GM20431 (cell line): ENCODE measurements at regions not wholly inside any gene's neighbourhood (a gene's known extent, or its start where the extent isn't known, plus 50 kb on each side); places are given as distances from the start of the nearest gene placed in this dataset.

ENCODE experiments used
- in situ Hi-C: fragments of 300-500 bp; cut with MseI, MboI; formaldehyde crosslinking; loops from one replicate; pipeline ENCODE4 v1.15.0; 2020; ENCODE audit warnings: low sequenced_read_pairs; ENCODE audit not compliant: unreplicated experiment

DNA sequence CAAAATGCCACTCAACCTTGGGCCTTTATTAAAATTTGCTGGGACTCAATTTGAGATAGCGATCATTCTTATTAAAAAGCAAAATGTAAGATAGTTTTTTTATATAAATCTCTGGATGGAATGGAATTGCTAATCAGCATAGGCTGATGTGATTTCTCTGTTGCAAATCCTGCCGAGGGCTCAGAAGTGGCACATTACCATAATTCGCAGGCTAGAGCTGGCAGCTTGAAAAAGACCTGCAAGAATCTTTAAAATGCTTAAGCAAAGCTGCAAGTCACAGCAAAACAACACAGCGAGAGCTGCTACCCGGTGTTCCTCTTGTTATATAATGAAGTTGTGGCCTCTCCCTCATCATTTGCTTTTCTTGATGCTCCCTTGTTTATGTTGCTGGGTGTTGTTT lies 448.1 kb downstream of the GATA3 start:
- in situ Hi-C loops, result no loop called here

DNA sequence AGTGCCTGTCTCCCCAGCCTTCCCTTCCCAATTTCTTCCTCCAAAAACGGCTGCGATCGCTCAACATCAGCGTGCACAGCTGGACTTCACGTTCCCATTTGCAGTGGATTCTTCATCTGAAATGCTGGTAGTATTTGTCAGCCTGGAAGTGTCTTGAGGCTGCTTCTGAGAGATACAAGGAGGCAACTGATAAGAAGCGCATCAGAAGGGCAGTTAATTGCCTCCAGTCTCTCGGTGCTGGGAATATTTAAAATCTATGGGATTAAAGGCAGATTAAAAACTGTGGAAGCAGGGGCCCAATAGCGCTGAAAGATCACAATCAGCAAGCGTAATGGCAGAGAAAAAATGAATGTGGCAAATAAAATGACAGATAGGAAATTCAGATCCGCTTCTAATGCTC lies 450.0 kb downstream of the GATA3 start:
- in situ Hi-C loops, result no loop called here

DNA sequence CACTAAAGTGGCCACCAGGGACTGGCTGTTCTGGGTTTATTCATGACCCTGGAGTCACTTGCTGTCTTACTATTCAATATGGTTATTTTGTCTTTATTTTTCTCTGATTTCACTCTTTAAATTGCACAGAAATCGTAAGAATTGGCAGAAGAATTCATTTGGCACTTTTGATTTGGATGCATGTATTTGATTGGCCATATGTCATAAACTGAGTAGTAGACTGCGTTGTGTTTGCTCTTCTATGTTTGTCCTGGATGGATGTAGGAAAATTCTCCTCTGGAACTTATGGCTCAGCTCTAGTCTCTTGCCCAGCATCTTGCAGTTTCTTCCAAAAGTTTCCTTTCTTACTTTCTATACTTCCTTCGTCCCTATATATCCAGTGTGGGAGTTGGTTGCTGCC lies 452.7 kb downstream of the GATA3 start:
- in situ Hi-C loops, result no loop called here

DNA sequence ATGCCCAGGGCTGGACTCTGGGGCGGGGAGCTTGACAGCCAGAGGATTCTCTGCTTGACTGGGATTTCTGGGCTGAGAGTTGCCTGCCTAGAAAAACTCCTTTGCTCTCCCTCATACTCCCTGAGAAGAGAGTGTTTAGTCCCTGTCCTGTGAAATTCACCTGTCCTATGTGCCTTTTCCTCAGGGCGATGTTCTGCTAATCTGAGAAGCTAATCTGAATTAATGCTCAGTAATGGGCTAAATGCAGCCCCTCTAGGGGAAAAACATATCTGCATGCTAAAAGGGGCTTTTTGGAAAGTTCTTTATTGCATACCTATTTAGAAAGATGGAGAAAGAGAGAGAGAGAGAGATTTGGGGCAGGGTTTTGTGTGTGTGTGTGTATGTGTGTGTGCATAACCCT lies 454.4 kb downstream of the GATA3 start:
- in situ Hi-C loops, result no loop called here

DNA sequence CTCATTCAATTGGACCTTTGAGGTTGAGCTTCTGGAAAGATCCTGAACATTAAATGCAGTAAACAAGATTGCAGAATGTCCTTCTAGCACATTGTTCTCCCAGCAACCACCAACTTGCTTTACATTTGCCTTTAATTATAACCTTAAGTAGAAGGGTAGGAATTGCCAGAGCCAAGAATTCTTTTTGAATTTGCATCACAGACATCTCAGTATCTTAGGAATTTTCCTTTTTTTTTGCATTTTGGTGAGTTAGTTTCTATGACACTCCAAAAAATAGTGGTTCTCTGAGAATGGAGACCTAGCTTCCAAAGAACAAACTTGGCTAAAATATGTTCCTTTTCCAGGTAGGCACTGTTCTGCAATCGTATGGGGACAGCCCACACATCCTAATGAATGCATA lies 456.0 kb downstream of the GATA3 start:
- in situ Hi-C loops, result no loop called here

DNA sequence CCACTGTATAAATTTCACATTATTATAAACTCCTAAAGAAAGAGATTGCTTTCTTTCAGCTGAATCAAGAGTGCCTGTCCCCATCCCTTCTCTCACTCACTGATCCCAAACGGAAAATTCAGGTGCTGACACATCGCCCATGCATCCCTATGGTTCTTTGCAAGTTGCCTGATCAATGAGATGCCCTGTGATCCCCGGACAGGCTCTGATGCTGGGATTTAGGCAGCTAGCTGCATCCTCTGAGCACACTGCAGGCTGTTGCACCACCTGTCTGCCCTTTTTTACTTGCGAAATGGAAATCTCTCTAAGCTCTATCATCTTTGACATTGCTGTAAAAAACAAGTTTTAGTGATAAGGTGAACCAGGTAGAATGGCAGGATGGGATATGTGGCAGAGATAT lies 456.5 kb downstream of the GATA3 start:
- in situ Hi-C loops, result no loop called here

DNA sequence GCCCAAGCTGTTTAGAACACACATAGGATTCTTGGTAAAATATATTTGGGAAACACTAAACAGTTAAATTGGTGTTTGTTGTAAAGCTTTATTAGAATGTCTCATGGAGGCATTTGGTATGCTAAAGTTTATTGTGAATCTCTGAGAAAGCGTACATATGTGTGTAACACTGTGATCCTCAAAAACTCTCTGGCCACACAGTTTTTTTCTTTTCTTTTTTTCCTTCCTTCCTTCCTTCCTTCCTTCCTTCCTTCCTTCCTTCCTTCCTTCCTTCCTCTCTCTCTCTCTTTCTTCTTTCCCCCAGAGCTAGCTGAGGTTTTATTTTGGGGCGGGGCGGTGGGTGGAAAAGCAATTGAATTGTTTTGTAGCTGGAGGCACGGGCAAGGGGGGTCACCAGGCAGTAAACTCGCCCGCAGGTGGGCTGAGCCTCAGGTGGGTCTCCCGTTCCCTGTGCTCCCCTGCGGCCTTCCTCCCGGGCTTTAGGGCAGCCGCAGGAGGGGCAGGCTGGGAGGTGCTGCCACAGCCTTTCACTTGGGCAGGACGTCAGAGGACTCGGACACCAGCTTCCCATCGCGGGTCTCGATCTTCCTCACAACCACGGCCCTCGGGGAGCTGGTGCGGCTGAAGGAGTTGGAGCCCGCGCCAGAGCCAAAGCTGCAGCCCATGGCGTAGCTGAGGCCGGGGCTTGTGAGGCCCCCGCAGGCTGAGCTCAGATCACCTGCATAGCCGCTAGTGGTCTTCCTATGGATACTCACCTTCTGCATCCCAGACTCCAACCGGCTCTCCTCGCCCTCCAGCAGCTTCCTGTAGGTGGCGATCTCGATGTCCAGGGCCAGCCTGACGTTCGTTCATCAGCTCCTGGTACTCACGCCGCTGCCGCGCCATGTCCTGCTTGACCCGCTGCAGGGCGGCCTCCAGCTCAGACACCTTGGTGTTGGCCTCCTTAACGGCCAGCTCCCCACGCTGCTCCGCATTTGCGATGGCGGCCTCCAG lies 459.0 kb downstream of the GATA3 start:
- in situ Hi-C loops, result no loop called here

DNA sequence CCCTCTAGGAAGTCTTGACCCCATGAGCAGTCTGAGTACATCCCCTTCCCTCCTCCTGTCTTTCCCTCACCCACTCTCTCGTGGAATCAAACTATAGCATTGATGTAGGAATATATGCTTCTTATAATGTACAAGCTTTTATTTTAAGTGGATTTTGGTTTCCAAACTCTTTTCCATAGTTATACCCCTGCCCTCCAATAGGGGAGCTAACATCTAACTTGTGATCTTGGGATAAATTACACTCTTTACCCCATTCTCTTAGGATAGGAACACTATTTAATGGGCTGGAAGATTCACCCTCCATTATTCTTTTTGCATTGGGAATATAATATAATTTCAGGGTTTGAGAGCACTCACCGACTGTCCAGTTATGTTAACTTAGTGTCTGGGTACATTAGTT lies 465.9 kb downstream of the GATA3 start:
- in situ Hi-C loops, result no loop called here

DNA sequence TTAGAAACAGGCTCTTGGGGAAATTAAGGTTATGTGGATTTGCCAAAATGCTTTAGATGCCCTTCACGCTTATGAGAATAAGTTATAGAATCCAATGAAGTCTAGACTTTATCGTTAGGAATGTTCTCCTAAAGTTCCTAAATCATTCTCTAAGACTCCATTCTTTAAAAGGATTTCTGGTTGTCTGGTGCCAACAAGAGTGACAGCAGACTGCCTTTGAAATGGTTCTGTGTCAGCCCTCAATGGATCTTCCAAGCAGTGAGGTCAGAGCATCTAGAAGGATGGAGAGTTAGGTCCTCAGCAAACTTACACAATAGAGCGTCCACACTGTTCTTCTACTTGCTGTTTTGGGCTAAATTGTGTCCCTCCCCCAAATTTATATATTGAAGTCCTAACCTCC lies 473.3 kb downstream of the GATA3 start:
- in situ Hi-C loops, result no loop called here

DNA sequence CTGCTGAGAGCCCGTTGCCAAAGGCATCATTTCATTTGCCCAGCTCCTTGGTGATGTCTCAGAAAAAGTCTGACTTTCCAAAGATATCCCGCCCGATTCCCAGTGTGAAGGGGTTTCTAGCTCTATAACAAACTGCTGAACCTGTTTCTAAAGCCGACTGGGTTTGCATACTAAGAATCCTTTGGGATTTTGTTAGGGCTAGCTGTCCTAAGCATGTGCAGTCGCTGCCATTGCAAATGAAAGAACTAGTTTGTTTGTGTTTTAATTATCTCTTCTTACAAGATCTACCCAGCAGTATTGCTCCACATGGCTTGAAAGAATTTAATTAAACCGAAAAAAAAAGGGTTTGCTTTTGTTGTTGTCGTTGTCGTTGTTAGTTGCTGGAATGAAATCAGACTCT lies 476.6 kb downstream of the GATA3 start:
- in situ Hi-C loops, result no loop called here

DNA sequence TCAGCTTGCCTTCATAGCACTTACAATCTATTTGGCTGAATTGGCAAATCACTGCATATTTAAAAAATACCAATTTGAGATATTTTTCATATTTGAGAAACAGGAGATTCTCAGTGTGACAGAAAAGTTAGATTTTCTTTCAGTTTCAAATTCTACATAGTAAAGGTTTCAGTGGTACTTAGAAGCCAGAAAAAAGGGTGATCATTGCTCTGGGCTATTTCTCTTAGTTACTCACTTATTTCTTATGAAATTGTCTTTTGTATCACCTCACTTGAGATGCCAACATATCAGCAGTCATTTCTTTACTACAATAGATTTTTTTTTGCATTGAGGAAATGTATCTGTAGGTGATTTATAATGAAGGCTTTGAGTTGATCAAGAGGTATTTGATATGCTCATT lies 478.2 kb downstream of the GATA3 start:
- in situ Hi-C loops, result no loop called here

DNA sequence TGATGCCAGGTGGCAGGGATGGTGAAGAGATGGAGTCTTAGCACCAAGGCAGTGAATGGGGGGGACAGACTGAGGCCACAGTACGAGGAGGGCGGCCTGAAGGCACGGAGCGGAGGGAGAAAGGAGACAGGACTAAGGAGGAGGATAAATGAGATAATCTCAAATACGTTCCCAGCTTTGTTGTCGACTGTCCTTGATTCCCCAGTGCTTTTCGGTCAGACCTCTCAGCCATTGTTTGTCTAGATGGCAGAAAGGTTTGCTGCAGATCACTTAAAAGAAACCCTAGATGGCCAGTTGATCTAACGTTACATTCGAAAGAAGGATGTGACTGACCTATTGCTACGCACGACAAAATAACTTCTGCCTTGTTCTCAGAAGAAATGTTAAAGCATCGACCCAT lies 479.0 kb downstream of the GATA3 start:
- in situ Hi-C loops, result no loop called here

DNA sequence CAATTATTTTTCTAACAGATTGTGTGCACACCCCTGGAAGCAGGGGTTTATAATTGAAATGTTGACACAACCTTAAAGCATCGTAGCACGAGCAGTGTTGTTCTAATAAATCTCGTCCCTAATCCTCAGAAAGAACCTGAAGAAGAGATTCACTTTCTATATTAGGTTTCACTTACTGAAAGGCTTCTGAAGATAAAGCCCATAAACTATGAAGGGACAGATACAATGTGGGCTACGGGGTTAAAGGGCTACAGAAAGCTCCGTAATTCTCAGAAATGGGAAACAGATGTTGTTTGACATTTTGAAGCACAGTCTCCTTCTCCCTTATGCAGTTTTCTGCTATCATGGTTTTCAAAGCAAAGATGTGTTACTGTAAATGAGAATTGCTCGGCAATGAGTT lies 479.6 kb downstream of the GATA3 start:
- in situ Hi-C loops, result no loop called here

DNA sequence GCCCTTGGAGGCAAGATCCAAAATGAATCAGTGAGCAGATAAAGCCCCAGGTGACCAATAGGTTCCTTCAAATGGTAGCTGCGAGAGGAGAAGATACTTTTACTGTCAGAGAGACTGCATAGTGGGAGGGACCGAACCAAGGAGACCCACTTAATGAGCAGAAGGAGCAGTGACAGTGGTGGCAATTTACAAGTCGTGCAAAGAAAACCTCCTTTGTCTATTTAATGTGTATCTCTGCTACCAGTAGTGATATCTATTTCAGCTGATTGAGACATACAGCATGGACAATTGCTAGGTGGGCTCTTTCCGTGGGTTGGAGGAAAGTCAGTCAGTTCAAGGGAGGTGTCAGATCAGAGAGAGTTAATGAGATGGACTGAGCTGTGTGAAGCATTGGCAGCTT lies 480.4 kb downstream of the GATA3 start:
- in situ Hi-C loops, result no loop called here

DNA sequence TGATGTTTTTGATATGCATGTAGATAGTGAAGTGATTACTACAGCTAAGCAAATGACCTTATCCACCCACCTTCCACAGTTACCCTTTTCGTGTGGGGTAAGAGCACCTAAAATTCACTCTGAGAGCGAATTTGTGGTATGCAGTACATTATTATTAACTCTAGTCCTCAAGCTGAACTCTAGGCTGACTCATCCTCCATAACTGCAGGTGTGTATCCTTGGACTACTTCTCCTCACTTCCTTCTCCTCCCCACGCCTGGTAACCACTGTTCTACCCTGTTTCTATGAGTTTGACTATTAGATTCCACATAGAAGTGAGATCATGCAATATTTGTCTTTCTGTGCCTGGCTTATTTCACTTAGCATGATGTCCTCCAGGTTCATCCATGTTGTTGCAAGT lies 484.6 kb downstream of the GATA3 start:
- in situ Hi-C loops, result no loop called here

DNA sequence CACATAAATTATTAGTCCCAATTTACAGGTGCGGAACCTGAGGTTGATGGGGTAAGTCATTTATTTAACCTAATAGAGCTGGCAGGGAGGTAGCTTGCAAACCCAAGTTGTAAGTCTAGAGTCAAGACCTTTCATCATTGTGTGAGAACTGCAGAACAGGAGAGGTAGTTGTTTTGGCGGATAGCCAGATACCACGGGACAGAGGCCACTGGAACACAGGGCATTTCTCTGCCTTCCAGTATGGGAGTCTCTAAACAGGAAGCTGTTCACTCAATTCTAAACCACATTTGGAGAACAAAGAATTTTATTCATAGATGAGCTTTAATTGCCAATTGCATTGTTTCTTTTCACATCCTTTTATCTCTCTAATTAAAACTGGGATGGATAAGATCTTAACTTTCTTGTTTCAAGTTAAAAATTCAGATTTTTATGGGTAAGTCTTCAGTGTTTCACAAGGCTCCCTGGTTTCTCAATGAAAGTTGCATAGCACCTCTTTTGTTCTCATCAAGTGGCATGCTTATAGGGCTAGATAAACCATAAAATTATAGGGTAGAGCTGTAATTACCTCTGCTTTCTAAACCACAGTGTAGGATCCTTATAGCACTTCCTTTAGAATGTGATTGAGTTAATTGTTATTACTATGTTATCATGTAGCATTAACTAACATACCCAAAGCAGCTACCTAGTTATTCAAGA lies 489.0 kb downstream of the GATA3 start:
- in situ Hi-C loops, result no loop called here

DNA sequence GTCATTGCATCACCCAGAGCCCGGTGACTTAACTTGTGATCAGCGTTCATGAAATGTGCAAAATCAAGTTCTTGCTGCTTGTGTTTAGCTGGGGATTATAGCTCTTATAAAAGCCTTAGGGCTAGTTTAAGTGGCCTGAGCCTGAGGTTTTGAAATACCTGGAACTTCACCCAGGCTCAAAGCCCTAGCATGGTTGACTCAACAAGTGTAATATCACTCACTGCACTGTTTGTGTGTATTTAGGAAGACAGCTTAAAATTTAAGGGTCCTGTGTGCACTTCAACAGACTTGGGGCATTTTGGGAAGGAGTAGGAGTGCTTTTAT lies 489.5 kb downstream of the GATA3 start:
- in situ Hi-C loops, result no loop called here

DNA sequence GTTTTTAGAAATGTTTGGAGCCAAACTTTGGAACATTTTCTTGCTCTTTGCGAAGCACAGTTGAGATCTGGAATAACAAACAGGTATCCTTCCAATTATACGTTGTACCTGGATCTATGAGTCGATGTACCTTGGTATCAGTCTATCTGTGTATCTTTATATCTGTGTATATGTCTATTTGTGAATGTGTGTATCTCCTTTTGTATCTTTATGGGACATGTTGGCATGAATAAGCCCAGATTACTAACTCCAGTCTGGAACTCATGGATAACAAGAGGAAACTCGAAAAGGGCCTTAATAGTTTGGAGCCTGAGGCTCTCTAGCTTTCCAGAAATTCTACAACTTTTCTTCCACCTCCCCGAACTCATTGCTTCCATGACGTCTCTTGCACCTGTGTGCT lies 490.0 kb downstream of the GATA3 start:
- in situ Hi-C loops, result no loop called here

DNA sequence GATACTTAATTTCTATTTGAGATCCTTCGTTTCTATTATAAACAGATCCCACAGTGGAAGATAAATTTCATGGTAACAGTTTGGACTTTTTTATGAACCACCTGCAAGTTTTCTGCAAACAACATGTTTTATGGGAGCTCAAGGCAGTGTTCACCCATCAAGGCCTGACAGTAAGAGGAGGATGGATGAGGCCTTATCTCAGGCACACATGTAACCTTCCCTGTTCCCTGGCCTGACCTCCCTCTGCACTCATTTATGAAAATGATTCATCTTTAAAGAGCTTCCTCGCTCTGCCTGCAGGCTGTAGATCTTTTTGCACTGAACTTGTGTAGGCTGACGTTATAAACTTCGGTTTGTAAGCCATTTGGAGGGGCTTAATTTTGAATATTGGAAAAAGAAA lies 500.1 kb downstream of the GATA3 start:
- in situ Hi-C loops, result no loop called here

DNA sequence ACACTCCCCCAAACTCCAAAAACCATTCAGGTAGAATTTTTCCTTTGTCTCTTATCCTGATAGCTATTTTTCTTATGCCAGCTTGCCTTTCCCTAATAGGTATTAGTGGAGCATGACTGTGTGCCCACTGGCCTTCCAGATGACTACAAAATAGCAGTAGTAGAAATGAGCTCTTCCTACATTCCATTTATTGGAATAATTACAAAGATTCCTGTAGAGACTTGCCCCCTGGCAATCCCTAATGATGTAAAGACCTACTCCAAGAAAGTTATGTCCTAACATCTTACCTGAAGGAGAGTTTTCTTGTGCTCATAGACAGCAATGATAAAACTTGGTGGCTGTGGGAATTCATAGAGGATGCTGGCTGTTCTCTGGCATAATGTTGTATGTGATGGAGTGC lies 501.8 kb downstream of the GATA3 start:
- in situ Hi-C loops, result no loop called here

DNA sequence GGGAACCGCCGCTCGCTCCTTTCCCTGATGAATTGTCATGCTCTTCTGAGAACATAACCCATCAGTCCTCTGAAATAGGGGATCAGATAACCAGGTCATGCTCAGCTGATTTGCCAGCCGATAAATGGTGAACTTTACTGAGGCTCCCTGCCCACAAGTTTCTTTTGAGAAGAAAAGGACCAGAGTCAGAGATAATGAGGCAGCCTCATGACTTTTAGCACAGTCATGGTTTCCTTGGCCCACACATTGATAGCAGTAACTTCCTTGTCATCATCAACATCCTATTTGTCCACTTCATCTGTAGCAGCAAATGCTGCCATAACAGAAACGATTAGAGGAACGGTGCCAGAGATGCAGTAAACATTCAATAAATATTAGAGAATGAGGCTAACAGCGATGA lies 509.0 kb downstream of the GATA3 start:
- in situ Hi-C loops, result no loop called here

DNA sequence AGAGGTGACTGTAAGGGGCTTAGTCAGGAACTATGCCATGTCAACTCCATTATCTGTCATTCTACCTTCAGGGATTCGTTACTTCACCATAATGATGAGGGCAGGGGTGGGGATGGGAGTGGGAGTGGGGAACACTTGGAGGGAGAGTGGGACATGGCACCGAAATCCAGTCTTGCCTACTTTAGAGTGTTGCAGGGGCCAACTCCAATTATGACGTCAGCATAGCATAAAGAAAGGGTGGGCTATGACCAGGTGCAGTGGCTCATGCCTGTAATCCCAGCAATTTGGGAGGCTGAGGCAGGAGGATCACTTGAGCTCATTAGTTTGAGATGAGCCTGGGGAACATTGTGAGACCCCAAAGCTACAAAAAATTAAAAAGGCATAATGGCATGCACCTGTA lies 512.2 kb downstream of the GATA3 start:
- in situ Hi-C loops, result no loop called here
